ENCODE measurements at regions not wholly inside any gene's neighbourhood (a gene's known extent, or its start where the extent isn't known, plus 50 kb on each side); places are given as distances from the start of the nearest gene placed in this dataset.

- TF ChIP-seq, protein P1, sequence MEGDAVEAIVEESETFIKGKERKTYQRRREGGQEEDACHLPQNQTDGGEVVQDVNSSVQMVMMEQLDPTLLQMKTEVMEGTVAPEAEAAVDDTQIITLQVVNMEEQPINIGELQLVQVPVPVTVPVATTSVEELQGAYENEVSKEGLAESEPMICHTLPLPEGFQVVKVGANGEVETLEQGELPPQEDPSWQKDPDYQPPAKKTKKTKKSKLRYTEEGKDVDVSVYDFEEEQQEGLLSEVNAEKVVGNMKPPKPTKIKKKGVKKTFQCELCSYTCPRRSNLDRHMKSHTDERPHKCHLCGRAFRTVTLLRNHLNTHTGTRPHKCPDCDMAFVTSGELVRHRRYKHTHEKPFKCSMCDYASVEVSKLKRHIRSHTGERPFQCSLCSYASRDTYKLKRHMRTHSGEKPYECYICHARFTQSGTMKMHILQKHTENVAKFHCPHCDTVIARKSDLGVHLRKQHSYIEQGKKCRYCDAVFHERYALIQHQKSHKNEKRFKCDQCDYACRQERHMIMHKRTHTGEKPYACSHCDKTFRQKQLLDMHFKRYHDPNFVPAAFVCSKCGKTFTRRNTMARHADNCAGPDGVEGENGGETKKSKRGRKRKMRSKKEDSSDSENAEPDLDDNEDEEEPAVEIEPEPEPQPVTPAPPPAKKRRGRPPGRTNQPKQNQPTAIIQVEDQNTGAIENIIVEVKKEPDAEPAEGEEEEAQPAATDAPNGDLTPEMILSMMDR (IDR thresholded peaks at IDR 0.05), result no peak
- TF ChIP-seq CBFB (CRISPR knock-in tag; IDR thresholded peaks at IDR 0.05; ENCODE audit: low read depth), result no peak
- TF ChIP-seq, protein P2, sequence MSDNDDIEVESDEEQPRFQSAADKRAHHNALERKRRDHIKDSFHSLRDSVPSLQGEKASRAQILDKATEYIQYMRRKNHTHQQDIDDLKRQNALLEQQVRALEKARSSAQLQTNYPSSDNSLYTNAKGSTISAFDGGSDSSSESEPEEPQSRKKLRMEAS (CRISPR knock-in tag; IDR thresholded peaks at IDR 0.05), result no peak
- TF ChIP-seq, protein P3, sequence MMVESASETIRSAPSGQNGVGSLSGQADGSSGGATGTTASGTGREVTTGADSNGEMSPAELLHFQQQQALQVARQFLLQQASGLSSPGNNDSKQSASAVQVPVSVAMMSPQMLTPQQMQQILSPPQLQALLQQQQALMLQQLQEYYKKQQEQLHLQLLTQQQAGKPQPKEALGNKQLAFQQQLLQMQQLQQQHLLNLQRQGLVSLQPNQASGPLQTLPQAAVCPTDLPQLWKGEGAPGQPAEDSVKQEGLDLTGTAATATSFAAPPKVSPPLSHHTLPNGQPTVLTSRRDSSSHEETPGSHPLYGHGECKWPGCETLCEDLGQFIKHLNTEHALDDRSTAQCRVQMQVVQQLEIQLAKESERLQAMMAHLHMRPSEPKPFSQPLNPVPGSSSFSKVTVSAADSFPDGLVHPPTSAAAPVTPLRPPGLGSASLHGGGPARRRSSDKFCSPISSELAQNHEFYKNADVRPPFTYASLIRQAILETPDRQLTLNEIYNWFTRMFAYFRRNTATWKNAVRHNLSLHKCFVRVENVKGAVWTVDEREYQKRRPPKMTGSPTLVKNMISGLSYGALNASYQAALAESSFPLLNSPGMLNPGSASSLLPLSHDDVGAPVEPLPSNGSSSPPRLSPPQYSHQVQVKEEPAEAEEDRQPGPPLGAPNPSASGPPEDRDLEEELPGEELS (CRISPR knock-in tag; IDR thresholded peaks at IDR 0.05), result no peak
- TF ChIP-seq, protein P4, sequence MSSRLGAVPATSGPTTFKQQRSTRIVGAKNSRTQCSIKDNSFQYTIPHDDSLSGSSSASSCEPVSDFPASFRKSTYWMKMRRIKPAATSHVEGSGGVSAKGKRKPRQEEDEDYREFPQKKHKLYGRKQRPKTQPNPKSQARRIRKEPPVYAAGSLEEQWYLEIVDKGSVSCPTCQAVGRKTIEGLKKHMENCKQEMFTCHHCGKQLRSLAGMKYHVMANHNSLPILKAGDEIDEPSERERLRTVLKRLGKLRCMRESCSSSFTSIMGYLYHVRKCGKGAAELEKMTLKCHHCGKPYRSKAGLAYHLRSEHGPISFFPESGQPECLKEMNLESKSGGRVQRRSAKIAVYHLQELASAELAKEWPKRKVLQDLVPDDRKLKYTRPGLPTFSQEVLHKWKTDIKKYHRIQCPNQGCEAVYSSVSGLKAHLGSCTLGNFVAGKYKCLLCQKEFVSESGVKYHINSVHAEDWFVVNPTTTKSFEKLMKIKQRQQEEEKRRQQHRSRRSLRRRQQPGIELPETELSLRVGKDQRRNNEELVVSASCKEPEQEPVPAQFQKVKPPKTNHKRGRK (CRISPR knock-in tag; IDR thresholded peaks at IDR 0.05; ENCODE audit: borderline replicate concordance), result no peak
Measured at GRCh38 chr9:84103651-84104377, 123.2 kb downstream of the RMI1 start (continued).

- no peak overlapping the region for H3K27ac Mint-ChIP-seq
- no peaks in the 10 kb centered on the region for H3K36me3 Mint-ChIP-seq
- CTCF ChIA-PET, result no interaction called here
- peaks cover 6% of the 10 kb centered on the region for H3K9me3 Mint-ChIP-seq
- H3K4me1 Mint-ChIP-seq, result 0 out of 2 replicates have a peak, but pooled peaks cover 2% of the 10 kb centered on the region
- peaks cover 31% of the 10 kb centered on the region for H3K27me3 Mint-ChIP-seq (ENCODE audit: low read depth)
- TF ChIP-seq MYBL2 (CRISPR knock-in tag; IDR thresholded peaks at IDR 0.05), result no peak
- TF ChIP-seq ETV6 (CRISPR knock-in tag; IDR thresholded peaks at IDR 0.05), result no peak
- no peak for TF ChIP-seq PREB (CRISPR knock-in tag; IDR thresholded peaks at IDR 0.05; ENCODE audit: borderline replicate concordance)
- TF ChIP-seq, protein P2 (CRISPR knock-in tag; IDR thresholded peaks at IDR 0.05), result no peak
- no peak for TF ChIP-seq FOXP1 (CRISPR knock-in tag; IDR thresholded peaks at IDR 0.05; ENCODE audit: borderline replicate concordance)
- no peak for TF ChIP-seq ARID4B (CRISPR knock-in tag; IDR thresholded peaks at IDR 0.05; ENCODE audit: borderline replicate concordance)
- no peak for TF ChIP-seq NR1H2 (CRISPR knock-in tag; IDR thresholded peaks at IDR 0.05)
- no peak for TF ChIP-seq ELF4 (CRISPR knock-in tag; IDR thresholded peaks at IDR 0.05; ENCODE audit: low read depth)
- no peak for TF ChIP-seq ATF1 (CRISPR knock-in tag; IDR thresholded peaks at IDR 0.05)
- TF ChIP-seq, protein P5, sequence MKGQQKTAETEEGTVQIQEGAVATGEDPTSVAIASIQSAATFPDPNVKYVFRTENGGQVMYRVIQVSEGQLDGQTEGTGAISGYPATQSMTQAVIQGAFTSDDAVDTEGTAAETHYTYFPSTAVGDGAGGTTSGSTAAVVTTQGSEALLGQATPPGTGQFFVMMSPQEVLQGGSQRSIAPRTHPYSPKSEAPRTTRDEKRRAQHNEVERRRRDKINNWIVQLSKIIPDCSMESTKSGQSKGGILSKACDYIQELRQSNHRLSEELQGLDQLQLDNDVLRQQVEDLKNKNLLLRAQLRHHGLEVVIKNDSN (CRISPR knock-in tag; IDR thresholded peaks at IDR 0.05), result no peak
- TF ChIP-seq HMGXB4 (CRISPR knock-in tag; IDR thresholded peaks at IDR 0.05), result no peak
- DNase-seq (ENCODE audit: low spot score) (no peak), ATAC-seq (no peak)
- no peak overlapping the region for H3K4me3 Mint-ChIP-seq
- POLR2A ChIA-PET, result no interaction called here
Measured at GRCh38 chr9:84107081-84107480, 126.5 kb downstream of the RMI1 start.
